IMR-90 (cell line): ENCODE measurements at regions not wholly inside any gene's neighbourhood (a gene's known extent, or its start where the extent isn't known, plus 50 kb on each side); places are given as distances from the start of the nearest gene placed in this dataset.
A peak's percentile ranks its signal among the peaks of the same experiment; 100 is the strongest.

Experiments used
- ATAC-seq: fragments of 200-7000 bp; cut with Tn5 transposase; 2 replicates; pipeline ENCODE4 v1.9.1; 2020; ENCODE audit warnings: low read depth, mild to moderate bottlenecking, moderate library complexity
- BruUV-seq: library from RNA; stranded (reverse); fragments of 400-500 nt; replicated peaks from 2 replicates; lab custom pipeline; 2021; lab: Mats Ljungman, UMichigan
- CTCF ChIA-PET: fragments of 300-600 bp; formaldehyde crosslinking; extraction: SDS; loops from one replicate; lab custom pipeline; 2021; ENCODE audit warnings: antibody characterized with exemption; lab: Yijun Ruan, JAX
- POLR2A ChIA-PET: fragments of 300-600 bp; sonication (Branson Sonifier 250); formaldehyde crosslinking; loops from one replicate; lab custom pipeline; 2022; ENCODE audit warnings: antibody characterized with exemption; ENCODE audit not compliant: unreplicated experiment; lab: Charles Lee
- DNase-seq: peaks from one replicate; pipeline ENCODE4 v3.0.0; 2013
- H2AFZ ChIP-seq: replicated peaks from 2 replicates; pipeline ENCODE3; 2013; ENCODE audit warnings: low read length, mild to moderate bottlenecking; ENCODE audit not compliant: poor library complexity
- H2AK5ac ChIP-seq: 2 replicates; pipeline ENCODE4 v1.6.1; 2013; ENCODE audit warnings: low read depth, low read length, inconsistent platforms
- H2AK9ac ChIP-seq: replicated peaks from 2 replicates; pipeline ENCODE3; 2013; ENCODE audit warnings: mild to moderate bottlenecking, low read depth, low read length, moderate library complexity; ENCODE audit not compliant: poor library complexity
- H2BK120ac ChIP-seq: 2 replicates; pipeline ENCODE4 v1.6.1; 2013; ENCODE audit warnings: low read depth, low read length, inconsistent platforms
- H2BK15ac ChIP-seq: 3 replicates; pipeline ENCODE4 v1.6.1; 2013; ENCODE audit warnings: low read depth, low read length, inconsistent platforms
- H2BK20ac ChIP-seq: 2 replicates; pipeline ENCODE4 v1.6.1; 2013; ENCODE audit warnings: low read depth, mild to moderate bottlenecking, inconsistent platforms, low read length, moderate library complexity
- H2BK5ac ChIP-seq: 2 replicates; pipeline ENCODE4 v1.6.1; 2013; ENCODE audit warnings: mild to moderate bottlenecking, low read depth, low read length, inconsistent platforms; ENCODE audit not compliant: poor library complexity, severe bottlenecking
- H3K14ac ChIP-seq: replicated peaks from 2 replicates; pipeline ENCODE4 v1.6.1; 2013; ENCODE audit warnings: low read depth, low read length, inconsistent platforms
- H3K18ac ChIP-seq: 2 replicates; pipeline ENCODE4 v1.6.1; 2013; ENCODE audit warnings: low read depth, low read length, control low read depth
- H3K23ac ChIP-seq: 2 replicates; pipeline ENCODE4 v1.6.1; 2013; ENCODE audit warnings: low read depth, low read length, inconsistent platforms
- H3K27ac ChIP-seq: 2 replicates; pipeline ENCODE4 v1.5.1; 2013; ENCODE audit warnings: mild to moderate bottlenecking, control low read depth, low read length; ENCODE audit not compliant: insufficient read depth
- H3K27me3 ChIP-seq: 2 replicates; pipeline ENCODE4 v1.6.1; 2013; ENCODE audit warnings: low read length; ENCODE audit not compliant: control insufficient read depth, insufficient read depth
- H3K36me3 ChIP-seq: 2 replicates; pipeline ENCODE4 v1.6.1; 2013; ENCODE audit warnings: low read length, mixed read lengths; ENCODE audit not compliant: control insufficient read depth, insufficient read depth
- H3K4ac ChIP-seq: 2 replicates; pipeline ENCODE4 v1.6.1; 2013; ENCODE audit warnings: low read depth, low read length, inconsistent platforms
- H3K4me1 ChIP-seq: 2 replicates; pipeline ENCODE4 v1.6.1; 2013; ENCODE audit warnings: low read length, mixed read lengths; ENCODE audit not compliant: control insufficient read depth, insufficient read depth
- H3K4me2 ChIP-seq: 2 replicates; pipeline ENCODE4 v1.6.1; 2013; ENCODE audit warnings: low read depth, mild to moderate bottlenecking, control low read depth, low read length, moderate library complexity
- H3K4me3 ChIP-seq: 2 replicates; pipeline ENCODE4 v1.5.1; 2013; ENCODE audit warnings: low read depth, mild to moderate bottlenecking, control low read depth, low read length, moderate library complexity; ENCODE audit not compliant: insufficient read depth
- H3K56ac ChIP-seq: 2 replicates; pipeline ENCODE4 v1.6.1; 2013; ENCODE audit warnings: low read length, inconsistent platforms; ENCODE audit not compliant: insufficient read depth; ENCODE audit errors: extremely low read depth
- H3K79me1 ChIP-seq, 2 experiments: 2 replicates each; pipeline ENCODE4 v1.6.1; 2013; ENCODE audit warnings: low read length in 2 of 2, inconsistent platforms in 1 of 2, low read depth in 1 of 2
- H3K9ac ChIP-seq: 2 replicates; pipeline ENCODE4 v1.6.1; 2013; ENCODE audit warnings: low read depth, low read length, control low read depth
- H3K9me1 ChIP-seq: 2 replicates; pipeline ENCODE4 v1.6.1; 2013; ENCODE audit warnings: low read length, inconsistent platforms; ENCODE audit not compliant: insufficient read depth
- H3K9me3 ChIP-seq: 2 replicates; pipeline ENCODE4 v1.6.1; 2013; ENCODE audit warnings: low read length; ENCODE audit not compliant: control insufficient read depth, insufficient read depth
- H4K20me1 ChIP-seq: 2 replicates; pipeline ENCODE4 v1.6.1; 2013; ENCODE audit warnings: low read length, inconsistent platforms; ENCODE audit not compliant: insufficient read depth
- H4K5ac ChIP-seq: 2 replicates; pipeline ENCODE4 v1.6.1; 2013; ENCODE audit warnings: mild to moderate bottlenecking, low read depth, low read length, control low read depth
- H4K8ac ChIP-seq, 2 experiments: 2 replicates each; pipeline ENCODE4 v1.6.1; 2013; ENCODE audit warnings: low read depth in 2 of 2, low read length in 2 of 2, control low read depth in 1 of 2, inconsistent platforms in 1 of 2
- H4K91ac ChIP-seq: 2 replicates; pipeline ENCODE4 v1.6.1; 2013; ENCODE audit warnings: low read depth, low read length, inconsistent platforms; ENCODE audit not compliant: insufficient read depth
- ELK1 ChIP-seq: fragments of 150-350 bp; IDR thresholded peaks from 2 replicates; pipeline ENCODE4 v1.6.1; 2016; ENCODE audit warnings: low read depth, mild to moderate bottlenecking, low read length, moderate library complexity, borderline replicate concordance
- MAFK ChIP-seq: IDR thresholded peaks from 2 replicates; pipeline ENCODE4 v1.6.1; 2012; ENCODE audit warnings: low read depth, low read length, improper control_type of control experiment
- MXI1 ChIP-seq: IDR thresholded peaks from 2 replicates; pipeline ENCODE4 v1.6.1; 2012; ENCODE audit warnings: low read depth, mild to moderate bottlenecking, low read length, moderate library complexity, borderline replicate concordance
- whole genome bisulfite sequencing, 2 experiments: methylation state at CpG; one replicate each; pipeline versions ENCODE4 v1.1.5 to v1.1.7; 2013; ENCODE audit warnings: missing lambda C conversion rate in 2 of 2; ENCODE audit not compliant: insufficient read length in 1 of 2; ENCODE audit errors: extremely low coverage in 2 of 2; 5-methylcytosine and 5-hydroxymethylcytosine counted together
- dilution Hi-C: fragments of 300-500 bp; cut with HindIII; formaldehyde crosslinking; loops from one replicate; pipeline ENCODE4 v1.14.3; 2018; ENCODE audit warnings: low sequenced_read_pairs; ENCODE audit not compliant: unreplicated experiment
- in situ Hi-C: fragments of 300-500 bp; cut with MboI; formaldehyde crosslinking; loops from 3 replicates; pipeline ENCODE4 v1.14.3; 2019; ENCODE audit warnings: low sequenced_read_pairs, inconsistent platforms, mixed read lengths
- intact Hi-C: fragments of 100-400 bp; cut with micrococcal nuclease; formaldehyde crosslinking; loops from 2 replicates; pipeline ENCODE4 v1.10.0; 2022

- no peak overlapping the region for H3K18ac ChIP-seq
- no peak overlapping the region for H3K4me2 ChIP-seq
- no peak overlapping the region for H2BK5ac ChIP-seq
- no peak overlapping the region for H3K4me3 ChIP-seq
- H3K56ac ChIP-seq = no peak overlapping the region
- no peaks in the 10 kb centered on the region for H3K4me1 ChIP-seq
- no peak overlapping the region for H4K5ac ChIP-seq
- H2AK9ac ChIP-seq = no peak overlapping the region
- H2AFZ ChIP-seq = no peak overlapping the region
- no peak overlapping the region for H2BK20ac ChIP-seq
- no peak overlapping the region for H3K14ac ChIP-seq
- intact Hi-C loops (no loop called here), dilution Hi-C loops (no loop called here), in situ Hi-C loops (no loop called here)
- no peaks in the 10 kb centered on the region for H4K20me1 ChIP-seq
- H2BK15ac ChIP-seq = no peak overlapping the region
- no TSS peak for BruUV-seq
- no peaks in the 10 kb centered on the region for H3K9me1 ChIP-seq
- CTCF ChIA-PET = no interaction called here
- WGBS, 2 experiments = no CpG with 5 or more reads among the region's 3 CpGs
- H3K27ac ChIP-seq = no peak overlapping the region
- peaks cover 2% of the 10 kb centered on the region; the same call in 1 of the 2 replicates for H3K9me3 ChIP-seq
- no peak overlapping the region for H3K23ac ChIP-seq
- H3K4ac ChIP-seq = no peak overlapping the region
- H2BK120ac ChIP-seq = no peak overlapping the region
- H3K27me3 ChIP-seq = no peaks in the 10 kb centered on the region
- no peak overlapping the region for H2AK5ac ChIP-seq
- no peaks in the 10 kb centered on the region for H3K36me3 ChIP-seq
- no peaks in the 10 kb centered on the region for H3K79me1 ChIP-seq
- no peak overlapping the region for H4K8ac ChIP-seq
- POLR2A ChIA-PET = no interaction called here
- TF ChIP-seq MXI1 (no peak), MAFK (peak; percentile 66), ELK1 (no peak)
- no peak overlapping the region for H3K9ac ChIP-seq
- ATAC-seq (no peak), DNase-seq (no peak)
- no peak overlapping the region for H4K91ac ChIP-seq
Measured at GRCh38 chr11:107157146-107157808, 139.0 kb upstream of the GUCY1A2 start.
